GM19035 (cell line): ENCODE measurements at regions not wholly inside any gene's neighbourhood (a gene's known extent, or its start where the extent isn't known, plus 50 kb on each side); places are given as distances from the start of the nearest gene placed in this dataset.

ENCODE experiments used
- ATAC-seq: cut with Tn5 transposase; IDR thresholded peaks from one replicate; pipeline ENCODE4 v1.9.1; 2021; ENCODE audit not compliant: unreplicated experiment

DNA sequence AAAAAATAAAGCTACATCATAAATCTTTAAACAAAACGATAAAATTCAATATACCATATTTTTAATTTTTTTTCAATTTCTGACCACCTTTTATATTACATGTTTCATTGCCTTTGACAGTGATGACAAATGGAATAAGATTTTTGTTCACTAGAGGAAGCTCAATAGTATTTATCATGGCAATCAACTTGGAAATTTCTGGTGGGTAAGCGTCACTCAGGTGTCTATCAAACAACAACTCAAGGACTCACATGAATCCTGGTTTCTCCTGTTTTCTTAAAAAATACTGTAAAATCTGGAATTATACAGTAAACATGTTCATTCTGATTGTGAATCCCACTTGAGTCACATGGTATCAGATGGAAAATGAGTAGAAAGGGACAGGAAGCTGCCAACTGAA lies 782.2 kb downstream of the OTOL1 start:
- no peak for ATAC-seq

GRCh38 chr3:162285259-162285658 lies 788.7 kb downstream of the OTOL1 start:
- ATAC-seq, result no peak

GRCh38 chr3:162287600-162287999 lies 791.0 kb downstream of the OTOL1 start:
- no peak for ATAC-seq

DNA sequence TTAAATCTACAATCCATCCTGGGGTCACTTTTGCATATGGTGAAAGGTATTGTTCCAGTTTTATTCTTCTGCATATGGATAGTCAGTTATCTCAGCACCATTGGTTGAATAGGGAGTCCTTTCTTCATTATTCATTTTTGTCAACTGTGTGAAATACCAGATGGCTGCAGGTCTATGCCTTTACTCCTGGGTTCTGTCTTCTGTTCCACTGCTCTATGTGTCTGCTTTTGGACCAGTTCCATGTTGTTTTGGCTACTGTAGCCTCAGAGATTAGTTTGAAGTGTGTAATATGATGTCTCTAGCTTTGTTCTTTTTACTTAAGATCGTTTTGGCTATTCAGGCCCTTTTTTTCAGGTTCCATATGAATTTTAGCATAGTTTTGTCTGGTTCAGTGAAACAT lies 795.8 kb downstream of the OTOL1 start:
- ATAC-seq, result no peak

GRCh38 chr3:162295323-162295983 lies 798.8 kb downstream of the OTOL1 start:
- ATAC-seq, result no peak

DNA sequence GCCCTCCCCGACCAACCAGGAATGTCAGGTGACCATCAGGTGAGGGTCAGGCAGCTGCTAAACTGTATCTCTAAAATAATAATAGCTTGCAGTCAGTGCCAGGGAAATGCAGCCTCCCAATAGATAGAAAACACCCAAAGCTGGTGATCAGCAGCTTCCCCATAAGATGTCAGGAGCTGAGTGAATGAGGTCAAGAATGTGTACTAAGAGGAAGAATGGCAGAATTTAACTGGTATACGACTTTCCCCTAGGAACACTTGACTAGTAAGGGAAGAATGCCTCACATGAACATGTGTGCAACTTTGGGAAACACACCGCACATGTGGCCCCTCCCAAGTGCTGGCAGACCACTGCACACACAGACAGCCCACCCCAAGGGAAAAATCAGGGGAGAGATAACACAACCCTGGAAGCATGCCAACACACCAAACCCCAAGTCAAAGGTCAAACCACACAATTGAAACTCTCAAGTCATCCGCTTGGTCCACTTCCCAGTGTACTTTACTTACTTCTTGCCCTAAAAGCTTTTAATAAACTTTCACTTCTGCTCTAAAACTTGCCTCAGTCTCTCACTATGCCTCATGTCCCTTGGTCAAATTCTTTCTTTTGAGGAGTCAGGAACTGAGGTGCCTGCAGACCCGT lies 806.5 kb downstream of the OTOL1 start:
- ATAC-seq, result no peak

- ATAC-seq, result no peak
These were observed 820.4 kb downstream of the OTOL1 start for GRCh38 chr3:162317046-162317445.

DNA sequence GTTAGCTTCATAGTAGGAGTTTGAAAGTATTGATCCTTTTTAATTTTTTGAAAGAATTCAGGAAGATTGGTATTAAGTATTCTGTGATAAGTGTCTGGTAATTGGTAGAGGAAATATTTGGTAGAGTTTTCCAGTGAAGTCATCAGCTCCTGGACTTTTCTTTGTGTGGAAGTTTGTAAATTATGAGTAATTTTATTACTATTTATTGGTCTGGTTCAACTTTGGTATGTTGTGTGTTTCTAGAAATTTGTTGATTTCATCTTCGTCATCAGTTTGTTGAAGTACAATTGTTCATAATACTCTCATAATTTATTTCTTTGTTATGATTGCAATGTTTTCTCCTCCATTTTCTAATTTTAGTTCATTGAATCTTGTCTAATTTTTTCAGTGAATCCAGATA lies 832.0 kb downstream of the OTOL1 start:
- ATAC-seq, result no peak

GRCh38 chr3:162329514-162329913 lies 832.9 kb downstream of the OTOL1 start:
- no peak for ATAC-seq

DNA sequence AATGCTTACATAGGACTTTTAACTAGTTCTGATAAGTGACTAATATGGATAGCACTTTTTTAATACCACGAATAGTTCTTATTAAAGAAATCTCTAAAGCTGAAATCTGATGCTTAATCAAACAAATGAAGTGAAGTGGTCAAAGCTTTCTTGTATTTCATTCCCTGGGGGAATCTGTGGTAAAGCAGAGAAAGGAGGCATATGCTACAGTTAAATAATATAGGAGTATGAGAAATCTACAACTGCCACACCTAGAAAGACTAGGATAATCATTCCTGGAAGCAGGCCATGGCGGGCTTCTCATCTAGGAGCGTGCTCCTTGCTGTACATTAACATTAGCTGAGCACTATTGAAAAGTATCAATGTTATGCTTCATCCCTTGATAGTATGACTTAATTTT lies 835.7 kb downstream of the OTOL1 start:
- ATAC-seq, result no peak

DNA sequence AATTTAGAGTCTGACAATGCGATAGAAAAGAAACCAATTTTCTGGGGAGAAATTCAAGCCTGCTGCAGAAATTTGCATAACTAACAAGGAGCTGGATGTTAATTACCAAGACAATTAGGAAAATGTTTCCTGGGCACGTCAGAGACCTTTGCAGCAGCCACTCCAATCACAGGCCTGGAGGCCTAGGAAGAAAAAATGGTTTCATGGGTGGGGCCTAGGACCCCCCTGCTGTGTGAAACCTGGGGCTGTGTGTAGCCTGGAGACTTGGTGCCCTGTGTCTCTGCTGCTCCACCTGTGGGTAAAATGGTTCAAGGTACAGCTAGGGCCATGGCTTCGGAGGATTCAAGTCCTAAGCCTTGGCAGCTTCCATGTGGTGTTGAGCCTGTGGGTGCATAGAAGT lies 837.9 kb downstream of the OTOL1 start:
- ATAC-seq, result no peak

DNA sequence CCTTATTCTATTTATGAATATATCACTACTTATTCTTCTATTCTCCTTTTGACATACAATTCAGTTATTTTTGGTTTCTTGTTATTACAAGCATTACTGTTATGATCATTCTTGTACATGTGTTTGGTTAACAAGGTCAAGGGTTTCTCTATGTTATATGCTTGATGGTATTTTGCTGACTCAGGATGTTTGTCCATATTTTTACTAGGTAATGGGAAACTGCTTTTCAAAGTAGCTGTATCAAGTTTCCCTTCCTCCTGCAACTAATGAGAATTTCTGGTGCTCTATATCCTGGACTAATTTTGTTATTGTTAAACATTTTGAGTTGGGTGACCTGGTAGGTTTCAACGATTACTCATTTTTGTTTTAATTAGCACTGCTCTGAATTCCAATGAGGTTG lies 841.0 kb downstream of the OTOL1 start:
- ATAC-seq, result no peak

DNA sequence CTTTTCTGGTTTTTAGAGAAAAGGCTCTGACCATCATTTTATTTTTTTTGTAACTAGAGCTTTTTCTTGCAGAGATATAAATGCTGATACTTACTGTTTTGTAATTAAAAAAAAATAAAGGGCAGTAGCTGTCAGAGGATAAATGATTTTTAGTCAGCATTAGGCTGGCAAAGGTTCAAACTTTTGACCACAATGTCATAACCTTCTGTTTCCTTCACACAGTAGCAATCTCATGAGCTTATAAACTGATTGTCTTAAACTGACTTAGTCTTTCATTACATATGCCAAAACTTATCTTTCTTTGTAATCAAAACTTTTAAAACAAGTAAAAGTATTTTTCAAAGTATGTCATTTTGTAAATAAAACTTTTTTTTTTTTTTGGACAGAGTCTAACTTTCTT lies 841.9 kb downstream of the OTOL1 start:
- ATAC-seq, result no peak

- ATAC-seq, result no peak
These were observed 852.3 kb downstream of the OTOL1 start for GRCh38 chr3:162348912-162349311.

DNA sequence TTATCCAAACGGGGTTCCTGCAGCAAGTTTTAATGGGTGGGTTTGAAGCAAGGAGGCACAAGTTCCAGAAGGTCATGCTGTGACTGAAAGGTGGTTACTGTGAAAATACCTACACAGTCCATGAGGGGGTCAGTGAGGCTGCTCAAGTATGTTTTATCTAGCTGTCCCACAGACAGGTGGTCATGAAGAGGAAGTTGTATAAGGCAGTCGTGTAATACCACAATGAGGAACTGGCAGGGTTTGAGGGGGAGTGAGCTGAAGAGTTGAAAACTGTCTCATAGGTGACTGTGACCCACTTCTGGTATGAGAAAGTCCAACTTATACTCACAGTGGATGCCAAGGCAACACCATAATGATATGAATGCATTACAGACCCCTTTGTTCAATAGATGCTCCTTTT lies 856.8 kb downstream of the OTOL1 start:
- ATAC-seq, result no peak

GRCh38 chr3:162354356-162354755 lies 857.7 kb downstream of the OTOL1 start:
- no peak for ATAC-seq

GRCh38 chr3:162365066-162365719 lies 868.6 kb downstream of the OTOL1 start:
- ATAC-seq, result no peak

GRCh38 chr3:162366166-162366766 lies 869.7 kb downstream of the OTOL1 start:
- no peak for ATAC-seq

DNA sequence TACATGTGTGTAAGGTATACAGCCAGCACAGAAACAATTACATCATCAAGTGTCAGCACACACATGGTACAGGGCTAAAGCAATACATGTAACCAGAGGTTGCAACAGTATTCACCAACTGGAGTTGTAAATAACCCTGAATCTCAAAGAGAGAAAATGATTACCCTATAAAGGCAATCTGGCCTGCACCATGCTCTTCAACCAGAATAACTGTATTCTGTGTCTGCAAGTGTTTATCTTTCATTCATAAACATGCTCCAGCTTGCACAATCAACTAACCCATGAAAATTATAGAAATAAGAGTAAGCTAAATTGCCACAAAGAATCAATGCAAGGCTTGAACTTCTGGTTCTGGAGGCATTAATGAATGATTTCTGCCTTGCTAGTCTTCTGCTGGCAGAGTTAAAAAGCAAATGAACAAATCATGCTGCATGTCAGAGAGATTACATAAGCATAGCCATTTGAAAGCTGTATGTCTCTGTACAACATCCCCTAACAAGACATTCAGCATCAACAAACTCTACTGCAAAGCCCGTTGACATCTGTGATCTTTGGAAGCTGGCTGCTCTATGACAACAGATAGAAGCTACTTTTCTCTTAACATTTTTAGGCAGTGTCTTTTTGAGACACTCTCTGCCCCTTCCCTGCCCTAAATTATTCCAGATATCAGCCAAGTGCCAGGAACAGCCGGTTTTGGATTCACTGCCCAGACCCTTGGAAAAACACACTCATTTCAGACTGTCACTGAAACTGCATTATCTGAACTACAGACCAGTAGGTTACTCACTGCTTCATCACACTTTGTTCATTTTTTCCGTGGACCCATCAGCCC lies 871.0 kb downstream of the OTOL1 start:
- no peak for ATAC-seq

DNA sequence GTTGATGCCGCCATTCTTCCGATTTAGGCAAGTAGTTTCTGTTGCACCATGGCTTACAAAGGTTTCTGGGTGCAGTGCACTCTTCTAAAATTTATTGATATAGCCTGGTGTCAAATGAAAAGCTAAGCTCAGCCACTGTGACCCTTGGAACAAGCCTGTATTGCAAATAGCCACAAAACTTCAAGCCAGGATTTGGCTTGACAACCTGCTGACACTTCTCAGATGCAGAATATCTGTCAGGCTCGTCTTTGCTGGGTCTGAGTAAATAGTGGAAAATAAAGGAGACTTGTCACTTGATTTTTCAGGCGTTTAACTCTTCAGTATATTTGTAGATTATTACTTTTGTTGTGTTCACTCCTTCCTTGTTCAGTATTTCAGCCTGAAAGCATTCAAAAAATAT lies 871.8 kb downstream of the OTOL1 start:
- ATAC-seq, result no peak

GRCh38 chr3:162369306-162369705 lies 872.7 kb downstream of the OTOL1 start:
- no peak for ATAC-seq
